ENCODE measurements at regions not wholly inside any gene's neighbourhood (a gene's known extent, or its start where the extent isn't known, plus 50 kb on each side); places are given as distances from the start of the nearest gene placed in this dataset.

DNA sequence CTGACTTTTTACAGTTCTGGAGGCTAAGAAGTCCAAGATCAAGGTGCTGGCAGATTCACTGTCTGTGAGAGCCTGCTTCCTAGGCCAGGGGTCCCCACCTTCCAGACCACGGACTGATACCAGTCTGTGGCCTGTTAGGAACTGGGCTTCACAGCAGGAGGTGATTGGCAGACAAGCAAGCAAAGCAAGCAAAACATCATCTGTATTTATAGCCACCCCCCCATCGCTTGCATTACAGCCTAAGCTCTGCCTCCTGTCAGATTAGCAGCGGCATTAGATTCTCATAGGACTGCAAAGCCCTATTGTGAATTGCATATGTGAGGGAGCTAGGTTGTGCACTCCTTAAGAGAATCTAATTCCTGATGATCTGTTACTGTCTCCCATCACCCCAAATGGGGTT is 194.7 kb upstream of the THRB start (continued):
- TF ChIP-seq SIRT6 (IDR thresholded peaks at IDR 0.05; ENCODE audit: low read length), result no peak
- TF ChIP-seq BRCA1 (IDR thresholded peaks at IDR 0.05; ENCODE audit: low read depth, low read length), result no peak
- TF ChIP-seq, protein P1, sequence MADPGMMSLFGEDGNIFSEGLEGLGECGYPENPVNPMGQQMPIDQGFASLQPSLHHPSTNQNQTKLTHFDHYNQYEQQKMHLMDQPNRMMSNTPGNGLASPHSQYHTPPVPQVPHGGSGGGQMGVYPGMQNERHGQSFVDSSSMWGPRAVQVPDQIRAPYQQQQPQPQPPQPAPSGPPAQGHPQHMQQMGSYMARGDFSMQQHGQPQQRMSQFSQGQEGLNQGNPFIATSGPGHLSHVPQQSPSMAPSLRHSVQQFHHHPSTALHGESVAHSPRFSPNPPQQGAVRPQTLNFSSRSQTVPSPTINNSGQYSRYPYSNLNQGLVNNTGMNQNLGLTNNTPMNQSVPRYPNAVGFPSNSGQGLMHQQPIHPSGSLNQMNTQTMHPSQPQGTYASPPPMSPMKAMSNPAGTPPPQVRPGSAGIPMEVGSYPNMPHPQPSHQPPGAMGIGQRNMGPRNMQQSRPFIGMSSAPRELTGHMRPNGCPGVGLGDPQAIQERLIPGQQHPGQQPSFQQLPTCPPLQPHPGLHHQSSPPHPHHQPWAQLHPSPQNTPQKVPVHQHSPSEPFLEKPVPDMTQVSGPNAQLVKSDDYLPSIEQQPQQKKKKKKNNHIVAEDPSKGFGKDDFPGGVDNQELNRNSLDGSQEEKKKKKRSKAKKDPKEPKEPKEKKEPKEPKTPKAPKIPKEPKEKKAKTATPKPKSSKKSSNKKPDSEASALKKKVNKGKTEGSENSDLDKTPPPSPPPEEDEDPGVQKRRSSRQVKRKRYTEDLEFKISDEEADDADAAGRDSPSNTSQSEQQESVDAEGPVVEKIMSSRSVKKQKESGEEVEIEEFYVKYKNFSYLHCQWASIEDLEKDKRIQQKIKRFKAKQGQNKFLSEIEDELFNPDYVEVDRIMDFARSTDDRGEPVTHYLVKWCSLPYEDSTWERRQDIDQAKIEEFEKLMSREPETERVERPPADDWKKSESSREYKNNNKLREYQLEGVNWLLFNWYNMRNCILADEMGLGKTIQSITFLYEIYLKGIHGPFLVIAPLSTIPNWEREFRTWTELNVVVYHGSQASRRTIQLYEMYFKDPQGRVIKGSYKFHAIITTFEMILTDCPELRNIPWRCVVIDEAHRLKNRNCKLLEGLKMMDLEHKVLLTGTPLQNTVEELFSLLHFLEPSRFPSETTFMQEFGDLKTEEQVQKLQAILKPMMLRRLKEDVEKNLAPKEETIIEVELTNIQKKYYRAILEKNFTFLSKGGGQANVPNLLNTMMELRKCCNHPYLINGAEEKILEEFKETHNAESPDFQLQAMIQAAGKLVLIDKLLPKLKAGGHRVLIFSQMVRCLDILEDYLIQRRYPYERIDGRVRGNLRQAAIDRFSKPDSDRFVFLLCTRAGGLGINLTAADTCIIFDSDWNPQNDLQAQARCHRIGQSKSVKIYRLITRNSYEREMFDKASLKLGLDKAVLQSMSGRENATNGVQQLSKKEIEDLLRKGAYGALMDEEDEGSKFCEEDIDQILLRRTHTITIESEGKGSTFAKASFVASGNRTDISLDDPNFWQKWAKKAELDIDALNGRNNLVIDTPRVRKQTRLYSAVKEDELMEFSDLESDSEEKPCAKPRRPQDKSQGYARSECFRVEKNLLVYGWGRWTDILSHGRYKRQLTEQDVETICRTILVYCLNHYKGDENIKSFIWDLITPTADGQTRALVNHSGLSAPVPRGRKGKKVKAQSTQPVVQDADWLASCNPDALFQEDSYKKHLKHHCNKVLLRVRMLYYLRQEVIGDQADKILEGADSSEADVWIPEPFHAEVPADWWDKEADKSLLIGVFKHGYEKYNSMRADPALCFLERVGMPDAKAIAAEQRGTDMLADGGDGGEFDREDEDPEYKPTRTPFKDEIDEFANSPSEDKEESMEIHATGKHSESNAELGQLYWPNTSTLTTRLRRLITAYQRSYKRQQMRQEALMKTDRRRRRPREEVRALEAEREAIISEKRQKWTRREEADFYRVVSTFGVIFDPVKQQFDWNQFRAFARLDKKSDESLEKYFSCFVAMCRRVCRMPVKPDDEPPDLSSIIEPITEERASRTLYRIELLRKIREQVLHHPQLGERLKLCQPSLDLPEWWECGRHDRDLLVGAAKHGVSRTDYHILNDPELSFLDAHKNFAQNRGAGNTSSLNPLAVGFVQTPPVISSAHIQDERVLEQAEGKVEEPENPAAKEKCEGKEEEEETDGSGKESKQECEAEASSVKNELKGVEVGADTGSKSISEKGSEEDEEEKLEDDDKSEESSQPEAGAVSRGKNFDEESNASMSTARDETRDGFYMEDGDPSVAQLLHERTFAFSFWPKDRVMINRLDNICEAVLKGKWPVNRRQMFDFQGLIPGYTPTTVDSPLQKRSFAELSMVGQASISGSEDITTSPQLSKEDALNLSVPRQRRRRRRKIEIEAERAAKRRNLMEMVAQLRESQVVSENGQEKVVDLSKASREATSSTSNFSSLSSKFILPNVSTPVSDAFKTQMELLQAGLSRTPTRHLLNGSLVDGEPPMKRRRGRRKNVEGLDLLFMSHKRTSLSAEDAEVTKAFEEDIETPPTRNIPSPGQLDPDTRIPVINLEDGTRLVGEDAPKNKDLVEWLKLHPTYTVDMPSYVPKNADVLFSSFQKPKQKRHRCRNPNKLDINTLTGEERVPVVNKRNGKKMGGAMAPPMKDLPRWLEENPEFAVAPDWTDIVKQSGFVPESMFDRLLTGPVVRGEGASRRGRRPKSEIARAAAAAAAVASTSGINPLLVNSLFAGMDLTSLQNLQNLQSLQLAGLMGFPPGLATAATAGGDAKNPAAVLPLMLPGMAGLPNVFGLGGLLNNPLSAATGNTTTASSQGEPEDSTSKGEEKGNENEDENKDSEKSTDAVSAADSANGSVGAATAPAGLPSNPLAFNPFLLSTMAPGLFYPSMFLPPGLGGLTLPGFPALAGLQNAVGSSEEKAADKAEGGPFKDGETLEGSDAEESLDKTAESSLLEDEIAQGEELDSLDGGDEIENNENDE (IDR thresholded peaks at IDR 0.05; ENCODE audit: insufficient replicate concordance, low read length), result no peak
- no peak for TF ChIP-seq EP300 (IDR thresholded peaks at IDR 0.05; ENCODE audit: borderline replicate concordance in 1 of 2, low read depth in 2 of 2, low read length in 2 of 2)
- TF ChIP-seq JUN (IDR thresholded peaks at IDR 0.05; ENCODE audit: low read depth, low read length), result no peak
- TF ChIP-seq POLR2A (IDR thresholded peaks at IDR 0.05; ENCODE audit: control extremely low read depth in 1 of 2, low read depth in 2 of 2, low read length in 2 of 2), result no peak

All from H1 (cell line).